ENCODE measurements at regions not wholly inside any gene's neighbourhood (a gene's known extent, or its start where the extent isn't known, plus 50 kb on each side); places are given as distances from the start of the nearest gene placed in this dataset.

DNA sequence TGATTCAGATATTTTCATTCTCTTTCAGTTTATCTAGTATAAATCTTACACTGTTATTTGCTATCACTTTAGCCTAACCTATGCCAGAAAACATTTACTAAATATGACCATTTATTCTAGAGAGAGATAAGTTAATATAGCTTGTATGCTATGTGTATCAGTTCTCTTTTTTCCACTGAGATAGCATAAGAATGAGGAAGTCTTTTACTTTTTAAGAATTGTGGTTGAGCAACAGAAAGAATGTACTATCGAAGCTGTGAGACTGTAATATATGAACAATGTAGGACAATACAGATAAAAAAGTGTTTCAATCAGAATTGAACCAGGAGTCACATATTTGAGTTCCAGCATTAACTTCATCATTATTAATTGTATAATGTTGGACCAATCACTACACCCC is 479.9 kb upstream of the PLXNA2 start:
- no peak for TF ChIP-seq CTCF (conservative IDR thresholded peaks at IDR 0.05; ENCODE audit: low read length)
- no peak for TF ChIP-seq EZH2phosphoT487 (IDR thresholded peaks at IDR 0.05; ENCODE audit: borderline replicate concordance)

All from Loucy (cell line).